WERI-Rb-1 (cell line): ENCODE measurements at regions not wholly inside any gene's neighbourhood (a gene's known extent, or its start where the extent isn't known, plus 50 kb on each side); places are given as distances from the start of the nearest gene placed in this dataset.

Source experiments
- DNase-seq: peaks from one replicate; pipeline ENCODE4 v3.0.0-alpha.2; 2020
- H3K27ac ChIP-seq: fragments of 250-450 bp; sonication (Bioruptor Pico); 2 replicates; pipeline ENCODE4 v1.5.1; 2020; ENCODE audit warnings: mild to moderate bottlenecking, moderate library complexity
- H3K27me3 ChIP-seq: fragments of 250-450 bp; sonication (Bioruptor Pico); 2 replicates; pipeline ENCODE4 v1.5.1; 2021; ENCODE audit warnings: mild to moderate bottlenecking, low read depth, moderate library complexity; ENCODE audit not compliant: insufficient read depth, severe bottlenecking
- H3K36me3 ChIP-seq: fragments of 250-450 bp; sonication (Bioruptor Pico); 2 replicates; pipeline ENCODE4 v1.5.1; 2020; ENCODE audit warnings: mild to moderate bottlenecking, moderate library complexity
- H3K4me3 ChIP-seq: 2 replicates; pipeline ENCODE4 v1.5.1; 2011; ENCODE audit warnings: low read depth, mild to moderate bottlenecking, control low read depth, low read length
- H3K9me3 ChIP-seq: fragments of 250-450 bp; sonication (Bioruptor Pico); 2 replicates; pipeline ENCODE4 v1.5.1; 2021; ENCODE audit warnings: mild to moderate bottlenecking, moderate library complexity; ENCODE audit not compliant: severe bottlenecking
- CTCF ChIP-seq: IDR thresholded peaks from 2 replicates; pipeline ENCODE4 v1.5.1; 2011; ENCODE audit warnings: low read depth, mild to moderate bottlenecking, control low read depth, inconsistent platforms, low read length

- no peak for TF ChIP-seq CTCF
- no peak for DNase-seq
- Histone ChIP-seq H3K9me3 (no peaks in the 10 kb centered on the region), H3K27ac (no peak overlapping the region), H3K27me3 (no peaks in the 10 kb centered on the region), H3K4me3 (no peak overlapping the region), H3K36me3 (no peaks in the 10 kb centered on the region)
These were observed 595.3 kb downstream of the BCOR start for GRCh38 chrX:39502486-39502885.

GRCh38 chrX:39504227-39504626 is 593.5 kb downstream of the BCOR start:
- no peaks in the 10 kb centered on the region for H3K27me3 ChIP-seq
- no peak overlapping the region for H3K4me3 ChIP-seq
- H3K9me3 ChIP-seq, result no peaks in the 10 kb centered on the region
- DNase-seq, result no peak
- H3K27ac ChIP-seq, result no peak overlapping the region
- no peaks in the 10 kb centered on the region for H3K36me3 ChIP-seq
- TF ChIP-seq CTCF, result no peak

- no peak overlapping the region for H3K4me3 ChIP-seq
- H3K27ac ChIP-seq, result no peak overlapping the region
- H3K36me3 ChIP-seq, result no peaks in the 10 kb centered on the region
- DNase-seq, result no peak
- H3K9me3 ChIP-seq, result no peaks in the 10 kb centered on the region
- no peaks in the 10 kb centered on the region for H3K27me3 ChIP-seq
- TF ChIP-seq CTCF, result no peak
These were observed 592.9 kb downstream of the BCOR start for GRCh38 chrX:39504850-39505259.

GRCh38 chrX:39506131-39506530 is 591.6 kb downstream of the BCOR start:
- Histone ChIP-seq H3K36me3 (no peaks in the 10 kb centered on the region), H3K9me3 (no peaks in the 10 kb centered on the region), H3K27ac (peak overlapping the region; percentile 66), H3K4me3 (no peak overlapping the region), H3K27me3 (no peaks in the 10 kb centered on the region)
- no peak for TF ChIP-seq CTCF
- no peak for DNase-seq

- H3K36me3 ChIP-seq, result no peaks in the 10 kb centered on the region
- no peak for TF ChIP-seq CTCF
- DNase-seq, result peak; percentile 83
- no peaks in the 10 kb centered on the region for H3K9me3 ChIP-seq
- peak overlapping the region; percentile 66 for H3K27ac ChIP-seq
- H3K4me3 ChIP-seq, result no peak overlapping the region
- H3K27me3 ChIP-seq, result no peaks in the 10 kb centered on the region
These were observed 590.7 kb downstream of the BCOR start for GRCh38 chrX:39507034-39507433.

GRCh38 chrX:39507617-39508299 is 590.0 kb downstream of the BCOR start:
- peak; percentile 18; the same call in 1 of the 2 replicates for TF ChIP-seq CTCF
- DNase-seq, result no peak
- Histone ChIP-seq H3K27me3 (no peaks in the 10 kb centered on the region), H3K4me3 (no peak overlapping the region), H3K36me3 (no peaks in the 10 kb centered on the region), H3K27ac (peak overlapping the region; percentile 66), H3K9me3 (no peaks in the 10 kb centered on the region)
